Epidermal melanocyte (primary cell): ENCODE measurements at regions not wholly inside any gene's neighbourhood (a gene's known extent, or its start where the extent isn't known, plus 50 kb on each side); places are given as distances from the start of the nearest gene placed in this dataset.
"Not testable (repeated sequence)": the region's sequence is repeated elsewhere in the genome, so short reads cannot be mapped to it uniquely, and the experiment has no call there.

Experiments
- DNase-seq: peaks from one replicate; pipeline ENCODE4 v3.0.0; 2011; ENCODE audit warnings: low spot score; ENCODE audit not compliant: insufficient read length

DNA sequence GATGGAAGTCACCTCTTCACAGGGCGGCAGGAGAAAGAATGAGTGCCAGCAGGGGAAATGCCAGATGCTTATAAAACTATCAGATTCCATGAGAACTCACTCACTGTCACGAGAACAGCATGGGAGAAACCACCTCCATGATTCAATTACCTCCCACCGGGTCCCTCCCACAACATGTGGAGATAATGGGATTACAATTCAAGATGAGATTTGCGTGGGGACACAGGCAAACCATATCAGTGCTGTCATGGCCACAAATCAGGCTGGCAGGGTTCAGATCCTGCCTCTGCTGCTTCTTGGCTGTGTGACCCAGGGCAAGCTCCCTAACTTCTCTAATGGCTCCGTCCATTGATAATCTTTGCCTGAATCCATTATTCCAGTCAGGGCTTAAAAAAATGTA lies 389.5 kb downstream of the NPHP4 start:
- not testable (repeated sequence) for DNase-seq

DNA sequence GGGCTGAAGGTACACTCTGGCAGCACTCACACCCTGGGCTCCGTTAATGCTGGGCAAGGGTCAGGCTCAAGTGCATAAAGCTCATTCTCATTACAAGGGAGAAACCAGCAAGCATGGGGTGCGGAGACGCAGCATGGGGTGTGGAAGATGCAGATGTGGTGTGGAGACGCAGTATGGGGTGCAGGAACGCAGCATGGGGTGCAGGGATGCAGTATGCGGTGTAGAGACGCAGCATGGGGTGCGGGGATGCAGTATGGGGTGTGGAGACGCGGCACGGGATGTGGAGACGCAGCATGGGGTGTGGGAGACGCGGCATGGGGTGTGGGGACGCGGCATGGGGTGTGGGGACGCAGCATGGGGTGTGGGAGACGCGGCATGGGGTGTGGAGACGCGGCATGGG lies 390.7 kb downstream of the NPHP4 start:
- no peak for DNase-seq

DNA sequence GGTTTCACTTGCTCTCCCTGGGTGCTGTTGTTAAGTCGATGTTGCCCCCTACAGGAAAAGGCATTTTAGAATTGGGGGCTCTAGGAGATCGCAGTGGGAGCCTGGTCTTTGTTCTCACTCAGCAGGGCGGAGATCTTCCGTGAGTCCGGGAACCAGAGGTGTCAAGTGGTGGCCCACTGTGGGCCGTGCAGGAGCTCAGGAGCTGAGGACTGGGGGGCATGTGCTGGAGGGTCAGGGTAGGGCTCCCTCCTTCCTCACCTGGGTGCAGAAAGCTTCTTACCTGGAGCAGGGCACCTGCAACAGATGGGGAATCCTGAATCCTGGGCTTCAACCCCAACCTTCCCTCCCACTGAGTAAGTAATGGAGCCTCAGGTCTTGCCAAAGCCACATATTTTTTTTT lies 392.7 kb downstream of the NPHP4 start:
- no peak for DNase-seq

DNA sequence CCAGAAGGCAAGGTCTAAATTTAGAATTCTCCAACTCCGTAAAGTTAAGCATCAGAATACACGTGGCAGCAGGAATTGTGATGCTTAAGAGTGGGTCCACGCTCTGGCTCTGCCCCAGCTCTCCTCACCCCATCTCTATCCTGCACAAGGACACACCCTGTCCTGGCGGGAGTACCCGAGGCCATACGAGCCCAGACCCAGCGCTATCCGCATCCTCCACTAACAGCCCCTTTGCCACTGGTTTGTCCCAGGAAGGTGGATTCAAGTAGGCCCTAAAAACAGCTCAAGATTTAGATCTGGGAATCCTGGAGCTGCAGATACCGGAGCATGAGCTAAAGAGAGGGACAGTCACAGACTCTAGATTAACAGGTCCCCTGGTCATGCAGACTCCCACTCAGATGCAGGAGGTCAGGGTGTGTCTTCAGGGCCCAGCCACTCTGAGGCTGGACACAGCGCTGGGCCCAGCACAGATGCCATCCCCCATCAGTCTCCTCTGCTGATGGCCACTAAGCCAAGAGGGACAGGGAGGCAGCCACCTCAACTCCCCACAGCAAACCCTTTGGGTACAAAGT lies 393.3 kb downstream of the NPHP4 start:
- no peak for DNase-seq

DNA sequence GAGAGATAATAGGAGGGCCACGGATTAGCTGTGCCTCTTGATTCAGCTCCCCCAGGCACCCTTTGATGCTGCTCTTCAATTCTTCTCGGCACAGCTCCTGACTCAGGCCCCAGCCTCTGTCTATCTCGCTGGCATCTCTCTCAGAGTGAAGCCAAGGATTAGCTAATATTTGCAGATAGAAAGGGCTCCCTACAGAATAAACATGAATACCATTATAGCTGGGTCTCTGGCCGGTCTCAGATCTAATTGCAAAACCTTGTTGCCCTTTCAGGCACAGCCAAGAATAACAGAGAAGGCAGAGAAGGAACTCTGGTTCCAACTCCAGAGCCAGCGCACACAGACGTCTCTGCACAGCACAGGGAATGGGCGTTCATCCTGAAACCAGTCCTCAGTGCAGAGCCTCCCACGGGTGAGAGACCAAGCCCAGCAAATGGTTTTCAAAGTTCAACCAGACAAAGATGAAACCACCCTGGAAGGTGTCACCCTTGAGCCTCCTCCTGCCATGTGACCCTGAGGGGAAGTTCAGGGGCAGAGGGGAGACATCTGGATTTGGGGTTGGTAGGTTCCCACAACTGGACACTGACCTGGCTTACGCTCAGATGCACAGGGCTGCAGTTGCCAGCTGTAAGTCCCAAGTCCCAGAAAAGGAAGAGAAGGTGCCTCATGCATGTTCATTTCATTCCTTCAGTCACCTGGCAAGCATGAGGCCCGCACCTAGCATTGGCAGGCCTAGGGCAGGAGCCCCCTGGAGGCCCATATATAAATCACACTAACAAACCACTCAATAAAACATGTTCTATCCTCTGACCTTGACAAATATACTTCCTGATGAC lies 394.0 kb downstream of the NPHP4 start:
- DNase-seq, result no peak

DNA sequence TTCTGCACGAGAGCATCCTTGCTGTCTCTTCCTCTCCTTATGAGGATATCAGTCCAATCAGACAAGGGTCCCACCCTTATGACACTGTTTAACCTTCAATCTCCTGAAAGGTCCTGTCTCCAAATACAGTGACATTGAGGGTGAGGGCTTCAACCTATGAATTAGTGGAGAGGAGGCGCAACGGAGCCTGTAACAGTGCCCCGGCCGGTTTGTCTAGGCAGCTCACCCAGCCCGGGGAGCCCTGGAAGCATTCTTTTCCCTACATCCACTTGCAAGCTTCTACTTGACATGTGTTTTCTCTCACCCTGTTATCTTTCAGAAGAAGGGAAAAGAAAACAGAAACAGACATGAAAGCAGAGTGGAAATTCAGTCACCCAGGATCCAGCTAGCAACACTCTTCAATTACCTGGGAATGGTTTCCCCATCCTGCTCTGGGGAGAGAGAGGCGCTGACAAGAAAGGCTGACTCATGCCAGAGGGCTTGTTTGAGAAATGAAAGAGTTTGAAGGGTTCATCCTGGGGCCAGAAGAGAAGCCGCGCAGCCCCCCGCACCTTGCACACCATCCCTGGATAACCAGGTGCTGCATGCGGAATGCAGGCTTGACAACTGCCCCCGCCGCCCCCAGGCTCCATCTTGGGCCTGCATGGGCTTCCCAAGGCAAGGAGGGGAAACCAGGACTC lies 394.9 kb downstream of the NPHP4 start:
- no peak for DNase-seq

DNA sequence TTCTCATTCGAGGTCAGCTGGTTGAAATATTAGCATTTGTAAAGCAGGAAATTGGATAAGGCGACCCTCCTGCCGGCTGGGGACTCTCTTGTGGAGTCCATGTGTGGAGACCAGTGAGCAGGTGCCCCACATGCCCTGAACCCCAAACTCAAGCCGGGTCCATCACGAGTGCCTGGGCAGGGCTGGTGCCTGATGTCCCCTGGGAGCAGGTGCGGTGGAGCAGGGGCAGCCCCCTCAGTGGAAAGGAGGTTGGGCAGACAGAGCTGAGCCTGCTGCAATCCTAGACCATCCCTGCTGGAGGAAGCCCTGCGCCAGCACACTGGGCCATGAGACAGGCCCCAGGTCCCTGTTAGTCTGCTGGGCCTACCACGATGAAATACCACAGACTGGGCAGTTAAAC lies 395.6 kb downstream of the NPHP4 start:
- DNase-seq, result no peak

DNA sequence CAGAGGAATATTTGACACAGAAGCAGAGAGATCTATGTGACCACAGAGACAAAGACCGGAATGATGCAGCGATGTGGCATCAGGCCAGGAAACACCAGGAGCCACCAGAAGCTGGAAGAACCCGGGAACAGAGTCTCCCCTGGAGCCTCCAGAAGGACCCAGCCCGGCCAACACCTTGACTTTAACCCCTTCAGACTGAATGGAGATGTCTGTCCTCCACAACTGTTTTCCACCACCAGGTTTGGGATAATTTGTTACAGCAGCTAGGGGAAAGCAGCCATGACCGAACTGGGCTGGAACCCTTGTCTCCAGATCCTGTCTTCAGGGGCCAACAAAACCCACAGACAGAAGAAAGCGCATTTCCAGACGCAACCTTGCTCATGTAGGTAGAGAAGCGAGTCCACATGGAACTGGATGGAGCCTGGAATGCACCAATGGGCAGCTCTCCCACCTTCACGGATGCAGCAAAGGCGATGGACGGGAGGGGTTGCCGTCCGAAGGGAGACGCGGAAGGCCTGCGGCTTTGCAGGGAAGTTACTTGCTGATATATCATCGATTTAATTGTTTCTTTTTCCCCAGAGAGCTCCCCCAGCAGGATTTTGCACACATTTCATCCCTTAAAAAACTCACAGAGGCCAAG lies 396.6 kb downstream of the NPHP4 start:
- DNase-seq, result no peak

DNA sequence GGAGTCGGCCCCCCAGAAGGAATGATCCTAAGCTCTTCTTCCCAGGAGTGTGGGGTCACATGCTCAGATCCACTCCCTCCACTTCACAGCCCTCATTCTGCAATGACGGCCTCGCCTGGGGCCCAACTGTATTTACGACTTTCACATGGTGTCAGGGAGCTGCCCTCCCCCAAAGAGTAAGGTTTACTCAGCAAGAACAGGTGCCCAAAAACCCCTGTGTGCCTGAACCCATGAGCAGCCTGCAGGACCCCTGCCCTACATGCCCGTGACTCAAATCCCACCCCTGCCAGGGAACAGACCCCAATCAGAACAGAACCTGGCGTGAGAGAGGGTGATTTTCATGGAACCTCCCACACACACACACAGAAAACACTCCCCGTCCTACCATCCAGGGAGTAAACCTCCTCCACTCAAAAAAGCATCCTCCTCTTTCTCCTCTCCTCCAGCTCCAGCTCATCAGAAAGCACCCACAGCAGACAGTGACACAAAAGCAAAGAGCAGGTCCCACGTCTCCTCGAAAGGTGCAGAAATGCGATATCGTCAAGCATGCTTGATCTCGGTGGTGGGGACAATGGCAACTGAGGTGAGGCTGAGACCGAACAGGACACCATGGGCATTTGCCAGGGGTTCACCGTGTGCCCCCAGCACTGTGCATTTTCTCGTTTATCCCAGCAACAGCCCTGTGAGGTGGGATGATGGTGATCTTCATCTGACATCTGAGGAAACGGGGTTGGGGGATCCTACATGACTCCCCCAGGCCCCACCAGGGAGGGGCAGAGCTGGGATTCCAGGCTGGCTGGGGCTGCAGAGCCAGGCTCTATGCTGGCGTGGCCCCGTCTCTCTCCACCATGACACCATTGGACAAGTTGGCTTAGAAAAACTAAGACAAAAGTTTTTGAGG lies 397.9 kb downstream of the NPHP4 start:
- no peak for DNase-seq

DNA sequence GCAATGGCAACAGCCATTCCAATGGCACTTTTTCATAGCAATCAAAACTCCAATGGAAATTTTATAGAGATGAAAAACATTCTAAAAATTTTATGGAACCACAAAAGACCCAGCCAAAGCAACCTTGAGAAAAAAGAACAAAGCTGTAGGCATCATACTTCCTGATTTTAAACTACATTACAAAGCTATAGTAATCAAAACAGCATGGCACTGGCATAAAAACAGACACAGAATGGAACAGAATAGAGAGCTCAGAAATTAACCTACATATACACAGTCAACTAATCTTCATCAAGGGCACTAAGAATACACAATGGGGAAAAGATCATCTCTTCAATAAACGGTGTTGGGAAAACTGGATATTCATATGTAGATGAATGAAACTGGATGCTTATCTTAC lies 401.5 kb downstream of the NPHP4 start:
- no peak for DNase-seq

DNA sequence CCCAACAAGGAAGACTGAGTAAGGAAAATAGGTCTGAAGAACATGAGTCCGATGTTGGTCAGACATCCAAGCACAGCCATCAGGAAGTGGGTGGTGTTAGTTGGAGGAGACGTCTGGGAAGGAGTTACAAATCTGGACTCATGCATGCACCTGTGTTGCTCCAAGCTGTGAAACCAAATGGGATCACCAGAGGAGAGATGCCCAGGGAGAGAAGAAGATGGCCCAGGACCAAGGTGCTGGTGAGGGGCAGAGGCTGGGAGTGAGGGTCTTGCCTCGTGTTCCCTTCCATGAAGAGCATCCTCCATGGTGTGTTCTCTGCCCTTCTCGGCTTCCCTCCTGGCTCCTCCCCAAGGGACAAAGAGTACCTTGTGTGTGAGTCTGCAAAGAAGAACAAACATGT lies 405.6 kb downstream of the NPHP4 start:
- DNase-seq, result no peak

DNA sequence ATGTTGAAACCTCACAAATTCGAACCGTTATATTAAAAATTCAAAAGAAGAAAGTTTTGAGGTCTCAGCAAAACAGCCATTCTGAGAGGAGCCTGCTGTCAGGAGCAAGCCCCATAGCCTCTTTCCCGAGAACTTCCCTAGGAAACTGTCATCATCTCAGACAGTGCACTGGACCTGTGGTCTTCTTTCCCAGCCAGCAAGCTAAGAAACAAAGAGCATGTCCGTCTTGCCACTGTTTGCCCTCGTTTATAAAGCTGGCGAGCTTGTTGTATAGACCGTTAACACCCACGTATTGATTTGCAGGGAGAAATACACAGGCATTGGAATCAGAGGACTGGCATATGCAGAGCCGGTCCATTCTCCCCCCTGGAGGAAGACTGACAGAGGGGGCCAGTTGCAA lies 407.0 kb downstream of the NPHP4 start:
- DNase-seq, result no peak

DNA sequence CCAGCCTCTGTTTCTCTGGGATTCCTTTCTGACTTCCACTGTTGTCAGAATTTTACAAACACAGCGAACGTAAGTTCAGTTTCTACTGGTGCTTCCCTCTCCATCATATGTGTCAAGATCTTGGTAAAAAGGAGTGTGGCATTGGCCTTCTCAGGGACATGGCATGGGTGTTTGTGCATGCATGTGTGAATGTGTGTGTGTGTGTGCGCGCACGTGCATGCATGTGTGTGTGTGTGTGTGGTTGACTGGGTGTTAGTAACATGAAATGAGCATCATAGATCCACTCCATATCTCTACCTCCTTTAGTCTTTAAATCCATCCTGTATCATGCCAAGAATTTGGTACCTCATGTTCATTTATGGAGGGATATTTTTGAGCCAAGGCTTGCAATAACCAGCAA lies 411.3 kb downstream of the NPHP4 start:
- DNase-seq, result no peak

DNA sequence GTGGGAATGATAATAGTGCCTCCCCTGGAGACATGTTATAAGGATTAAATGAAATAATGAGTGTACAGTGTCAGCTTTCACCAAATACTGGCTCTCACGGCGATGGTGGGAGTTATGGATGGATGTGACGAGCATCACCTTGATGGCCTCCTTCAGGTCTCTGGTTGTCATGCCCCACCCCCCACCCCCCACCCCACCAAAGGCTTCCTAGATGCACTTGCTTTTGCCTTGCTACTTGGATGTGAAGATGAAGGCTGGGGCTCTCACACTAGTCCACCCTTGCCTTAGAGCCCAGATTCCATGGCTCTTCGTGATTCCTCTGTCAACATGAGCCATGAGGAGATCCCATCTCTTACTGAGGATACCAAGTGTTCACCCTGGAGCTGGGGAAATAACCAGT lies 412.3 kb downstream of the NPHP4 start:
- no peak for DNase-seq

DNA sequence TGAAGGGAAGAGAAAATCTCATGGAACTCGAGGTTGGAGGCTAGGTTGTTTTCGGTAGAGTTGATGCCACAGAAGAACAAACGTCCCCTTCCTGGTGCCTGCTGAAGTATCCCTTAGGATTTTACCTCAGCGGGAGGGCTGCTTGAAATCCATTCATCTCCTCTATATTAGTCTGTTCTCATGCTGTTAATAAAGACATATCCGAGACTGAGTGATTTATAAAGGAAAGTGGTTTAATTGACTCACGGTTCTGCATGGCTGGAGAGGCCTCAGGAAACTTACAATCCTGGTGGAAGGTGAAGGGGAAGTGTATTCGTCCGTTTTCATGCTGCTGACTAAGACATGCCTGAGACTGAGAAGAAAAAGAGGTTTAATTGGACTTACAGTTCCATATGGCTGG lies 413.5 kb downstream of the NPHP4 start:
- no peak for DNase-seq

DNA sequence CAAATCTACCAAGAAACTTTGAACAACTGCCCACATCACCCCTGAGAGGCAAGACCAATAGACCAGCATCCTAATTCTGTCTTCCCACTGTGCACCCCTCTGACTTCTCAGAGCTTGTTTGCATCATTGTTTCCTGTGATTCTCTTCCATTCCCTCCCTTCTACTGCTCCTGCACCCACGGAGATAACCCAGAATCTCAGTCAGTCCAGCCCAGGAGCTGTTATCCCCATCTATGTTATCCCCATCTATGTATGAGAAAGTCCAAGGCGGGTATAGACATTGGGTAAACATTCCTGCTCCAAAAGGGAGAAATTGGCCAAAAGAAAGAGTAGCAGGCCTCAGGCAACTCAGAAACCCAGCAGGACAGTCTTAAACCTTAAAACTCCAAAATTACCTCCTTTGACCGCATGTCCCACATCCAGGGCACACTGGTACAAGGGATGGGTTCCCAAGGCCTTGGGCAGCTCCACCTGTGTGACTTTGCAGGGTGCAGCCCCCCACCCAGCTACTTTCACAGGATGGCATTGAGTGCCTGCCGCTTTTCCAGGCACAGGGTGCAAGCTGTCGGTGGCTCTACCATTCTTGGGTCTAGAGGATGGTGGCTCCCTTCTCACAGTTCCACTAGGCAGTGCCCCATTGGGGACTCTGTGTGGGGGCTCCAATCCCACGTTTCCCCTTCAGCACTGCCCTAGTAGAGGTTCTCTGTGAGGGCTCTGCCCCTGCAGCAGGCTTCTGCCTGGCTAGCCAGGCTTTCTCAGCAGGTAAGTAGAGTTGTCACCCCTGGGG lies 414.8 kb downstream of the NPHP4 start:
- no peak for DNase-seq

DNA sequence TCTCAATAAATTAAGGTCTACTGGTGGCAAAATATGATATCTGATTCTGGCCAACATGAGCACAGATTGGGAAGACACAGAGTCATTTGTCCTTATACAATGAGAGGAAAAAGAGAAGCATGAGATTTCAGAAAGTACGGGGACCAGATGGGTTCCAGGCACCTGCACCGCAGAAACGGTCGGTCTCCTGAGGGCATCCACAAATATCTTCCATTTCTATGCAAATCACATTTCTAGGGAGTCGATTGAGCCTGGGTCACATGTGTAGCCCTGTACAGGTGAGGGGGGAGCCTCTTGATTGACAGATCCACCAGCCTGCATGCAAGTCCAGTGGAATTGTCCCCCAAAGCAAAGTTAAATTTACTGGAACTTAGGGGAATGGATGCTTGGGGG lies 415.6 kb downstream of the NPHP4 start:
- DNase-seq, result no peak

DNA sequence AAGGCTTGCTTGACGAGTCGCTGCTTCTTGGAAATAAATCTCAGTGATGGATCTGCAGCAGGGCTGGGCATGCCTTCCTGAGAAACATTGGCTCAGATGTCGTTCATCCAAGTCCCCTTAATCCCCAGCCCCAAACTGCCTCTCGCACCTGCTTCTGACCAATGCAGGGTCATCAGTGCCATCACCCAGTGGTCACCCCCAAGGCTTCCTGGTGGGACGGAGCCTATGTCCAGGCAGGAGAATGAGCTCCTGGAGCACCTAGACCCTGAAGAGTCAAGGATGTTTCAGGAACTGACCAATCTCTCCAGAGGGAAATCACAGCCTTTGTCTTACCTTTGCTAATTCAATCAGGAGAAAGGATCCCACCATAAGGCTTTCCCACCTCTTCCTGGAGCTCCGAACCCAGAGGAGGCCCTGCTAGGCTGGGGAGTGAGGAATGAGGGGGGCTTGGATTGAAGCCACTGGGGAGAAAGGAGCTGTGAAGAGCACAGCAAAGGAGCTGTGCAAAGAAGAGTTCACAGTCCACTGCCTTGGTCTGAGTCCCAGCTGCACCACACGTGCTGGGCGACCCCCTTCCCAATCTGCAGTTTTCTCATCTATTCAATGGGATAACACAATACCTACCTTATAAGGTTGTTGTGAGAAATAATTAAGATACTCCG lies 416.1 kb downstream of the NPHP4 start:
- no peak for DNase-seq

DNA sequence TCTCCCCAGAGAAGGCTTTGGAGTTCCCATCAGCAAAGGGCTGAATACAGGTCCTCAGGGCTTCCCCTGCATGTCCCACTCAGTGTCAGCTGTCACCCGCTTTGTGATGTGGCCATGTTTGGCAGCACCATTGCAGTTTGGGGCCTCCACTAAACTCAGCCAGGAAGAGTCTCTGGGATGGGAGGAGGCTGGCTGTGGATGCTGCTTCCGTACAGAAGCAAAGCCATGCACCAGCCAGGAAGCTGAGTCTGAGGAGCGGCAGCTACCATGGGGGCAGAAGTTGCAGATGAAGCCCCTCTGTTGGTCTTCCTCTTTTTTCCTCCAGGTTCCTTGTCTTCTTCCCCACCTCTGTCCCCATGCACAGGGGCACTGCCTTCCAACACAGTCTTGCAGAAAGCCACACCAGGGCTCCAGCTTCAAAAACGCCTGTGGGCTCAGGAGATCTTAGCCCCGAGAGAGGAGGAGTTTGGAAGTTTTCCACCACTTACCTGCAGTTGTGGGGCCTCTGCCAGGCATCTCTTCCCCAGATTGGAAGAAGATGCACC lies 416.8 kb downstream of the NPHP4 start:
- DNase-seq, result no peak

DNA sequence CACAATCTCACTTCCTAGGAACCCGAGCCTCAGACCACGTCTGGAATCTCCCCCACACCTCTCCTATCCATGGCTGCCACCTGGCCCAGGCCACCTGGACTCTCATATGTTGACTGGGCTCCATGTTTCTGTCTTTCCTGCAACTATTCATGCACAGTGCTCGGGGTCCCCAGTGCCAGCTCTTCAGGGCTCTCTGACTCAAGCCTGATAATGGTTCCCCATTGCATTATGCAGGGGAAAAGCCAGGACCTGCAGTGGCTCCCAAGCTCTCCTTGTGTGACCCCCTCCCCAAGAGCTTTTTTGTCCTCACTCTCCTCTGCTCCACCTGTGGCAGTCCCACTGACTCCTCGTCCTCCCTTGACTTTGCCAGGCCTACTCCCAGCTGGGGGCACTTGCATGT lies 417.6 kb downstream of the NPHP4 start:
- DNase-seq, result no peak
